ENCODE measurements at regions not wholly inside any gene's neighbourhood (a gene's known extent, or its start where the extent isn't known, plus 50 kb on each side); places are given as distances from the start of the nearest gene placed in this dataset.
A peak's percentile ranks its signal among the peaks of the same experiment; 100 is the strongest.

DNA sequence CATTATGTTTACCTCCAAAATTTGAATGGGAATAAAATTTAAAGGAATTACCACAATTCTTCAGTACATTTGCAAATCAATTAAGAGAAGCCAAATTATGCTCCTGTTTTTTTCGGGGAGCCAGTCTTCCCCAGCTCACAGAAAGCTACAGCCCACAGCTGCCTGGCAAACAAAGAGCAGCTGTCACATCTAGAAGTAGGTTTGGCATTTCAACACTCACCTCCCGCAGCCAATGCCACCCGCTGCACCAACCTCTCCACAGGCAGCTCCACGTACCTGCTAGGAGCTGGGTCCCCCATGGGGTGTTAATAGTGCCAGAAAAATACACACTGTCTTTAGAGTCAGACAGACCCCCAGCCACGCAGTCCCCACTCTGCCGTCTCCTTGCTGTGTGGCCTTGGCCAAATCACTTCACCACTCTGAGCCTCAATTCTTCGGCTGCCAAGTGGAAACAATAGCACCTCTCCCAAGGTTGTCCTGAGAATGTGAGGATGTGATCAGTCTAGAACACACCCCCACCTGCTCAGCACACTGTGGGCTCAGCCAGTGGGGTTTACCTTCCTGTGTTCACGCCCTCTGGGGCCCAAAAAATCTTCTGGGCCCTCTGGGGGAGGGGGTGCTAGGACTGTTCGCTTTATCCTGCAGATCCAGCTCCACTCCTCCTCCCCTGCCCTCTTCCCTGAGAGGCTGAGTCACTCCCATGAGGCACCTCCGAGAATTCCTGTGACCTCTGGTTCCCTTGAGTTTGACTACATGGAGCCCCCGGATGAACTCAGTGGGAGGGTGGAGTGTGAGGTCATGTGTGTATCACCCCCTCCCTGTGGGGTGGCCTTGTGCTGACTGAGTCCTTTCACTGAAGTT lies 204.3 kb upstream of the GRIK3 start:
- peak; percentile 17 for DNase-seq (ENCODE audit: low read depth, low spot score)

DNA sequence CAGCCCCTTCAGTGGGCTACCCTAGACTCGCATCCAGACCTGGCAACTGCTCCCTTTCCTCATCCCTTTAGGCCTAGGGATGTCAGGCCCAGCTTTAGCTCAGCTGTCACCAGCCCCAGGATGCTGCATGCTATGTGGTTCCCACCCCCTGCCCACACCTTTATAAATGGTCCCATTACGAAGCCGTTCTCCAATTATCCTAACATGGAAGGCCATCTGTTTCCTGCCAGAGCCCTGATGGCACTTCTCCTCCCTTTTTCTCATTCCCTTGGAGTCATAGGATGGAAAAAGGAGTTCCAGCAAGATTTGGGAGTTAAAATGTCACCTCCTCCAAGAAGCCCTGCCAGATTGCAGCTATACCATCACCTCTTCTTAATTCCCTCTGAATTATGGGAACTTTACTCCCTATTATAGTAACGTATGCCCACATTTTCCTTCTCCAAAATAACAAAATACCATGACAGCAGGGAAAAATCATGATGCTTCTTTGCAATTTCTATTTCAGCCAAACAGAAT lies 205.0 kb upstream of the GRIK3 start:
- DNase-seq (ENCODE audit: low read depth, low spot score) = peak; percentile 12

DNA sequence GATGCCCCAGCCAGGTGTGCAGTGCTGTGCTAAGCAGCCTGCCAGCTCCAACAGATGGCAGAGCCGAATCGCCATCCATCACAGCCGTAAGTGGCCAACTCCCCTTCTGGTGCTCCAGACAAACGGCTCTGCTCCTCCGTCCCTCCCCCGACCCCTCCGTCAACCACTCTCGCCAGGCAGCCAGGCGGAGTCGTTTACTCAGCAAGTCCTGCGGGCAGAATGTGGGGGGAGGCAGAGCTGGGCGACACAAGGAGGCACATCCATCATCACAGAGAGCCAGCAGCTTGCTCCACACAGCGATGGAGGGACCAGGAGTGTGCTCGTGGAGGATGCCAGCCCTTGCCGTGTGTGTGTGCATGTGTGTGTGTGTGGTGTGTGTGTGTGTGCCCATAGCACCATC lies 206.6 kb upstream of the GRIK3 start:
- peak; percentile 52 for DNase-seq (ENCODE audit: low read depth, low spot score)

DNA sequence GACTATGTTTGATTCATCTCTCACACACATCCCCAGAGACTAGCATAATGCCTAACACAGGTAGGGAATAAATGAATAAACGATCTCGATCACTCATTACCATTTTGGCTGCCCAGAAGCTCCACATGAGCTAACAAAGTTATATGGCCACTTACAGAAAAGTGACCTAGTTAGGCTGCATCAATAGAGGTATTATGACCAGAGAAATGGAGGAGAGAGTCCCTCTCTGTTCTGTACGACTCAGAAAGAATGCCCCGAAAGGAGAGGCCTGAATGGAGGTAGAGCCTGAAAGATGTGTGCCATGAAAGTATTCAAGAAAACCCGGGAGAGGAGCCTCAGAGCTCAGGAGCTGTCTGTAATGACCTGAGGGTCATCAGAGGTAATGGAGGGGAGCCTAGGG lies 208.2 kb upstream of the GRIK3 start:
- DNase-seq (ENCODE audit: low read depth, low spot score) = no peak

DNA sequence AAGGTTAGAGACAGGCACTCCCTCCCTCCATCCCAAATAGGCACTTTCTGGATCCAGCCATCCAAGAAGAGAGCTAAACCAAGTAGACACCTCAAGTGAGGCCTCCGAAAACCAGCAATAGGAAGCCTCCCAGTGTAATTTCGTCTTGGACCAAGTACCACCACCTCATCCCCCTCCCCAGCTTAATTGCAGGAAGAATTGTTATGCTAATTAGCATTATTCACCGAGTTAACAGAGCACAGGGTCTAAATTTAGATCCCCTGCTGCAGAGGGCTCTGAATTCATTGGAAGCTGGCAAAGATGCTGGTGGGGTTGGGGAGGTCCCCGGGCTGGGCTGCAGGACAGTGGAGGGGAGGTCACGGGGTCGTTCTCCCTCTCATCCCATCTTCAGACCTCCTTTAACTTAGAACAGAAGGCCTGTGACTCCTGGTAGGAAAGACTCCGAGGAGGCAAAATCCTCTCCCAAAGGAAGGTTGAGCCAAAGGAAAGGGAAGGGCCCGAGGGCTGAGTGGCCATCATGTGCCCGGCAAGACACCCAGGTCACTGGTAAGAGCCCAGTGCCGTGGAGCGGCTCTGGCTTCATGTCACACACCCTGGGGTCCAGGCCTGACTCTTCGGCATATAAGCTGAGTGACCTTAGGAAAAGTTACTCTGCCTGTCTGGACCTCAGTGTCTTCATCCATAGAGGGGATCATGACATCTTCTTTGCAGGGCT lies 209.2 kb upstream of the GRIK3 start:
- DNase-seq (ENCODE audit: low read depth, low spot score) = no peak

DNA sequence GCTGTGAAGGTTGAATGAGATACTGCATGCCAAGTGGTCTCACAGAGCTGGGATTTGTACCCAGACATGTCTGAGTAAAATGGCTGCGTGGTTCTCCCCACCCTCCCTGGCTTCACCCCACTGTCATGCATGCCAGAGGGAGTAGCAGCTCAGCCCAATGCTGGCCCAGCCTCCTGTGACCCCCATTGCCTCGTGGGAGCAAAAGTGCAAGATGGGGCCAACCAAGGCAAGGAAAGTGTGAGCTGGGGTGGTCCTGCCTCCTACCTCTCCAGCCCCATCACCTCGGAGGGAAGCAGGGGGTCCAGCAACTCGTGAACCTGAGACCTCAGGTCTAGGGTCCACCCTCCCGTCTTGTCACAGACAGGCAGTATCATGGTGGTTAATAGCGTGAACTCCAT lies 209.8 kb upstream of the GRIK3 start:
- no peak for DNase-seq (ENCODE audit: low read depth, low spot score)

DNA sequence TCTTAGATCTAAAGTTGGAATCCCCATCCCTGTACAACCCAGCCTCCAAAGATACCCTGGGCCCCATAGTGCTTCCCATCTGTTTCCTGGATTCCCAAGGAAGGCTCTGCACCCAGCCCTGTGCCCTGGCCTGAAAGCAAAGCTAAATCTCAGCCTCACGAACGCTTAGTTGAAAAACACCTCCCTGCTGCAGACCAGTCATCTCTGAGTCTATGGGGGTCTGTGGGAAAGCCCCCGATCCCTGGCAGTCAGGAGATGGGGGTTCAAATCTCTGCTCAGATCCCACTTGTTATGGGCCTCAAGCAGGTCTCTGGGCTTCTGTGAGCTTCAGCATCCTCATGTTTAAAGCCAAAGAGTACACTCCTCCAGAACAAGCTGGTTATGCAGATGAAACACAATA lies 210.5 kb upstream of the GRIK3 start:
- no peak for DNase-seq (ENCODE audit: low read depth, low spot score)

DNA sequence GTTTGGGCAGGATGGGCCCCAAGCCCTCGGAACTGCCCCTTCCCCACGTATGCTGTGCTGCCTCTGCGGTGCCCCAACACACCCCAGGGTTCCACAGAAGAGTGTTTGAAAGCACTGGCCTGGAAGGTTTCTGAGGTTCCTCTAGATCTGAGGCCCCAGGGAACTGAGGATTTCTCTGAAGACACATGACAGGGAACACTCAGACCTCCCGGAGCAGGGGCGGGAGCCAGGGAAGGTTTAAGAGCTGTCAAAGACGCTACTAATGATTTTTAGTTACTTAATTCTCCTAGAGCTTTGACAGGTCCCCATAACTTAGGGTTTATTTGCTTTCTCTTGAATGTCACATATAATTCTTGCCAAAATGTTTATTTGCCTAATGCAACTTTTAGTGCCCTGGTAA lies 212.3 kb upstream of the GRIK3 start:
- no peak for DNase-seq (ENCODE audit: low read depth, low spot score)

DNA sequence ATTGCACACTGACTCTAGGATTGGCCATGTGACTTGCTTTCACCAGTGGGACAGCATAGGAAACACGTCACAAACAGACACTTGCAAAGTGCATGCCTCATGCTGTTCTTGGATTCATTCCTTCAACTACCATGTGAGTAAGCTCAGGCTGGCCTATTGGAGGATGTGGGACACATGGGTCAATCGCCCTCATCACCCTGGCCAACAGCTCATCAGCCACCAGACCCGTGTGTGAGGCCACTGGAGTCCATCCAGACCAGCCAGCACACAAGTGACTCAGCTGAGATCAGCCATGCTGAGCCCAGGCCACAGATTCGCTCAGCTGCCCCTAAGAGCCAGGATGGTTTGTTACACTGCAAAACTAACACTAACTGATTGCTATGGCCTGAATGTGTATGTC lies 216.1 kb upstream of the GRIK3 start:
- DNase-seq (ENCODE audit: low read depth, low spot score) = no peak

DNA sequence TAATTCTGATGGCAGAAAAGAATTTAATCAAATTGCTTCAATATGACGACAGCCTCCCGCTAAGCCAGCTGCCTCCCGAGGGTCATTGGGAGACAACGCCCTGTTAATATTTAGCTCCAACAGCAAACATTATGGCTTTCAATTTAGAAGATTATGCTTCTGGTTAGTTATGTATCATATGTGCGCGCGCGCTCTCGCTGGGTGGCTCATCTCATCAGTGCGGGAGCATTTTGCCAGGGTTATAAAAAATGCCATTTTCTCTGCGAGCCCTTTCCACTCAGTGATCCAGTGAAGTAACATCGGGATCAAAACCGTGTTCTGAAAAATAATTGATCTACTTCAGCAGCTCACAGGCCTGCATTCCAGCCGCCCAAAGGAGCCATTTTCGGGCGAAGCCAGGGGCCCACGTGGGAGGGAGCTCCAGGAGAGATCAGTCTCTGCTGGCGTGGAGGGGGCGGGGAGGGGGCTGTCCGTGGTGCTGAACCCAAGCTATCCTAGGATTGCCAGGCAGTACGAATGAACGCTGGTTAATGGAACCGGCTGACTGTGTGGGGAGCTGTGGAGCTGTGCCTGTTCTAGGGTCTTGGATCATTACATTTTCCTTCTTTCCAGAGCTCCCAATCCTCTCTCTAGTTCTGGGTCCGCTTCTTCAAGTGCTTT lies 219.1 kb upstream of the ZC3H12A start:
- peak; percentile 86 for DNase-seq (ENCODE audit: low read depth, low spot score)

DNA sequence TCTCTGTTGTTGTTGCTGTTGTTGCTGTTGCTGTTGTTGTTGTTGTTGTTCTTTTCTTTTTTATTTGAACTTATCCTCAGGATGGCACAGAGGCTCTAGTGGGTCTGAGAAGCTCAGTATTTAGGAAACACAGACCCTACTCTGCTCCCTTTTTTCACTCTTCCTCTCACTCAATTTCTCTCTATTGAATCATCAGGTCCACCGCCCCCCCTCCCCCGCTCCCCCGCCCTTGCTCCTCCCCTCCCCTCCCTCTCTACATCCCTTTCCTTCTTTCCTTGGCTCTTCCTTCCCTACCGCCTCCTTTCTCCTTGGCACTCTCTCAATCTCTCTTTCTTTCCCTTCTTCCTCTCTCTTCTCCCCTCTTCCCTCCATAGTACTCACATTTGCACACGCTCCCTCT lies 218.5 kb upstream of the ZC3H12A start:
- no peak for DNase-seq (ENCODE audit: low read depth, low spot score)

DNA sequence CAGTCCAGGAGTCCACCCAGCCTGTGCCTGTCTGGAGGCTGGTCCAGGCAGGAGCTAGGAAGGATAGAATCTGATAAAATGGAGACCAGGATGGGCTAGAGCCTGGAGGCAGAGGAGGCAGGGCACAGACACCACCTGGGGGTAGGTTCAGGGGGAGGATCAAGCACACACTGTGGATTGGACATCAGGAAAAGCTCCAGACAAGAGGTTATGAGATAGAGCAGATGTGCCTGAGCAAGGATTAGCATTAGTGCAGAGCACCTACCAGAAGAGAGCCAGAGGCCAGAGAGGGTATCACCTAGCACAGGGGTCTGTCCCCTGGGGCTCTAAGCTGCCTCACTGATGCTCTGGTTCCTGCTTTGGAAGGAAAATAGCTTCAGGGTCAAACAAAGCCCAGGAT lies 216.7 kb upstream of the ZC3H12A start:
- no peak for DNase-seq (ENCODE audit: low read depth, low spot score)

DNA sequence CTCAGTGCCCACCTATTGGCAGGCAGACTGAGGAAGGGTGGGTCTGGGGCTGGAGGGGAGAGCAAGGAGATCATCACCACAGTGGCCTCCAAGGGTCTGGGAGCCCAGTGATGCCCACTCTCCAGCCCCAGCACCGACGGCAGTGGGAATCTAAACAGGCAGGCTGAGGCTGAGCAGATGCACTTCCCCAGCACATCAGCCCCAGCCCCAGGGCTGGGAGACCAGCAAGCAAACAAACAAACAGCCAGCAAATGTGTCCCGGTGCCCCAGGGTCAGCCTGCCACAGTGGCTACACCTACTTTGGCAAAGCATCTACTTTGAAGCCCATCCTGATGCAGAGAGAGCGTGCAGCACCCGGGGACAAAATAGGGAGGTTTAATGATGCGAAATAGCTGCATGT lies 216.3 kb upstream of the ZC3H12A start:
- DNase-seq (ENCODE audit: low read depth, low spot score) = peak; percentile 70

DNA sequence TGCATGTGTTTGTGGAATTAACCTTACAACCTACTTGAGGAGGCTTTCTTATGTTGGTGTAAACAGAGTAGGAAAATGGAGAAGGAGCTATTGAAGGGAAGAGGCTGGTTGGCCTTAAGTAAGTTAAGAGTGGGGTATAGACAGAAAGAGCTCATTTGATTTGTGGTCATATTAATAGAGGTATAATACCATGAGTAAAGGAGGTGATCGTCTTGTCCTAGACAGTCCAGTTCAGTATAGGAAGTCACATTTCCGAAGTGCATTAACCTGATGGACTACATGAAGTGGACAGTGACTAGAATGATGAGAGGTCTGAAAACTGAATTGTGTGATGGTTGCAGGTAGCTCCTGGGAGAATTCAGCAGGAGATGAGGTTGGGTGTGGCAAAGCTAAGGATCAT lies 215.4 kb upstream of the ZC3H12A start:
- no peak for DNase-seq (ENCODE audit: low read depth, low spot score)

DNA sequence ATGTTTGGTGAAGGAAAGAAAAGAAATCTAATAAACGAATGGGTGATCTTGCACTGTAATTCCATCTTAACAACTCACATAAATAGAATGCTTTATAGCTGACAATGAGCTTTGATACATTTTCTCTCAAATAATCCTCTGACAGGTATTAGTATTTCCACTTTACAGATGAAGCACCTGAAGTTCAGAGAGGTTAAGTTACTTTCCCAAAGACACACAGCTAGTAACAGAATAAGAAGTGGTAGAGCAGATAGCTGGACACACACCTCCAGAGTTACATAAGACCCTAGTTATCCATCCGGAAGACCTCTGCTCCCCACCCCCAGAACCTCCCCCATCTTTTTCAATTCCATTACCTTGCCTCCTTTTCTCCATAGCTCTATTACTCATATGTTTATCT lies 213.3 kb upstream of the ZC3H12A start:
- no peak for DNase-seq (ENCODE audit: low read depth, low spot score)

DNA sequence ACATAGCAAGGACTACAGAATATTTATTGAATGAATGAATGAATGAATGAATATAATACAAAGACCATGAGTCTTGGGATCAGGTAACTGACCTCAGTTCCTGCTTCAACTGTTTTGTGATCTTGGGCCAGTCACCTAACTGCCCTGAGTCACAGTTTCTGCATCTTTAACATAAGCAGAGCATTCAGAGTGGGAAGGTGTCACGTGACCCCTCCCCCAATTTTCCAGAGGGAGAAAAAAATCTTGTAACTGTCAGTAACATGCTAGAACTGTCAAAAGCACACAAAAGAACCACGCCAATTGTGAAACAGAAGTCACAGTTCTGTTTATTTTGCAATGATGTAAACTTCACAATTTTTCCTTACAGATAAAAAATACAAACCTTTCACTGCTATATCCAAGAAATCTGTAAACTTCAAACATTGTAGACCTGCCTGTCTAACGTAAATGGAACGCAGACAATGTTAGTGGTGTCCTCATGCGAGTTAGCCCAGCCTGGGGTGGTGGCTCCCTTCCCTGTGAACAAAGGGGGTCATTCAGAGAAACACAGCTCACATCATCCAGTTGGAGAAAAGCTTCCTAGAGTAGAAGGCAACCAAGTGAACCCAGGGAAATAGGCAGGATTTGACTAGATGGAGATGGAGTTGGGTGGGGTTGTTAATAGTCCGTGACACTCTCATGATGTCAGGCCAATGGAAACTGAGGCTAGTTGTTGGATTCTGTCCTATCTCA lies 211.8 kb upstream of the ZC3H12A start:
- no peak for DNase-seq (ENCODE audit: low read depth, low spot score)

DNA sequence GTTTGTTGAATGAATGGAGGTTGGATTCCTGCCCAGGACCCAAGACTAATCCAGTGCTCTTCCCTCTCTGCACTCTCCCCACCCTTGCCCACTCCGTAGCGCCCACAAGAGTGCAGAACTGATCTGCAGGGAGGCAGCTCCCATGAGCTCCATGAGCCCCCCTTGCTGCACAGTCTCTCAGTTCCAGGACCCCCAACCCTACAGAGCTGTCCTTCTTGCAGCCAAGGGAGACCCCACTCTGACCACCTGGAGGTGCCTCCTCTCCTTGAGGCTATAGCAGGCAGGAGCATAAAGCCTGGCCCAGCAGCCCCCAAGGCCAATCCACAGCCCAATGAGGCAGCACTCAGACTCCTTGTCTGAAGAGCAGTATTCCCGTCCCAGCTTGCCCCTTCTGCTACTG lies 209.2 kb upstream of the ZC3H12A start:
- no peak for DNase-seq (ENCODE audit: low read depth, low spot score)

DNA sequence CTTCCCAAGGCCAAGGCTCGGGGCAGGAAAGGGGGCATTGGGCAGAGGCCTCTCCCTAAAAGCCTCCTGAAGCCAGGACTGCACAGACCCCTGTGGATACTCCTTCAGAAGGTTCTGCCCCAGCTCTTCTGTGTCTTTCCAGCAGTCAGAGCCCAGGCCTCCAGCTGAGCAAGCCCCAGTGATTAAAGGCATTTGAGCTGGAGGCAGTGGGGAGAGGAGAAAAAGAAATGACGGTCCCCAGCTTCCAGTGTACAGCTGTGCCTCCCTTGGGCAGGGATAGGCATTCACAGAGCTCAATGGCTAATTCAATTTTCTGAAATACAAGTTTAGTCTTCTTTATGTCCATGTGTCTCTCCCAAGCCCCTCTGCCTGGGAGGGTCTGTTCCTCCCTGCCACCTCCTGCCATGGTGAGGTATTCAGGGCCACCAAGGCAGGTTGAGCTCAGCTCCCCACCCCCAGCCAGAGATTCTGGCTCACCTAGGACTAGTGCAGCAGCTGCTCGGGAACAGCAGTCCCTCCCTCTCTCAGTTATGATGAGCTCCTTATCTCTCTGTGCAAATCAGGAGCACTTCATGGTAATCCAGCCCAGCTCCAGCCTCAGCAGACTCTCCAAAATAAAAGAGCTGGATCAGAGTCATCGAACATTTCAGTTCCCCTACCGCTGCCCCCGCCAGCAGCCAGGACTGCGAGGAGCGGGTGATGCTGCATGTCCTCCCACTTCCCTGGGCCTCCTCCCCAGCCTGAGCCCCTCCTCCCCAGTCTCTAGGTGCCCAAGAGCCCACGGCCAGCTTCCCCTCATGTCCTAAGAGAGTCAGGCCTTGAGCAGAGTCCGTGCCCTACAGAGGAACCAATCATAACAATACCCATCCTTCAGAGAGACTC lies 208.4 kb upstream of the ZC3H12A start:
- no peak for DNase-seq (ENCODE audit: low read depth, low spot score)

DNA sequence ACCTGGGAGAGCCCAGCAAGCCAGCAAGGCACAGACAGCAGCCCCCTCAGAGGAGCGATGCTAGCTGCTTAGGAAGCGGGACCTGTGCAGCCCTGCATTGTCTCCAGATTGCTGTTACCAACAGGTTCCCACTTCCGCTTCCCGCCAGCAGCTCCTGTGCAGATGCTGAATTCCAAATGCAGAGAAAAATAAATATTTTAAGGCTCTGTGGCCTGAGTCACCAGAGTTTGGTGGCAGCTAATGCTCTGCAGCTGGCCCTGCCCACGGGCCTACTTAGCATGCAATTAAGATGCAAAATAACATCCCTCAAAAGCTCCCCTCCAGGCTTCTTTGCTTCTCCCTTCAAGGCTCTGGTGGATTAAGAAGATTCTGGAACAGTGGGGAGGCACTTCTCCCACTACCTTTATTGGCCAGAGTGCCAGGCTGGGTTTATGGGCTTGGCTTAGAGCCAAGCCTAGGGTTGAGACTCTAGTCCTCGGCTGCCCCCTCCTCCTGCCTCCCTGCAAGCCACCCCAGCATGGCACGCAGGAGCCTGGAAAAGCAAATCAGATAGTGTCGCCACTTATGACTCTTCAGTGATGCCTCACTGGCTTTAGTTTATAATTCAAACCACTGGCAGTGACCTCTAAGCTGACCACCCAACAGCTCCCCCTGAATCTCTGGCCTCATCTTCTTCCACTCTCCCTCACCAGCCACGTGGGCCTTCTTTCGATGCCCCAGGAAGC lies 207.1 kb upstream of the ZC3H12A start:
- DNase-seq (ENCODE audit: low read depth, low spot score) = peak; percentile 32

DNA sequence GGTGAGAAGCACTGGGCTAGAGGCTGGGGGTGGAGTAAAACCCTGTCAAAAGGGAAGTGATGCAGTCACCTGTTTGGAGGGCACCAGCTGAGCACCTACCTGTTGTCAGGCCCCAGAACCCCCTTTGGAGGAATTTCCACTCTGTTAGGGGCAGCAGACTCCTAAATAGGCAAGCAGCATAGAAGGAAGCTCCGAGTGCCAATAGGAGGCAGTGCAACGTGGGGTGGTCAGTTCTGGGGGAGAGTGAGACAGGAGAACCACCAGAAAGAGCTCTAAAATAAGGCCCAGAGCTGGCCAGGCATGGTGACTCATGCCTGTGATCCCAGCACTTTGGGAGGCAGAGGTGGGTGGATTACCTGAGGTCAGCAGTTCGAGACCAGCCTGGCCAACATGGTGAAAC lies 203.7 kb upstream of the ZC3H12A start:
- DNase-seq (ENCODE audit: low read depth, low spot score) = no peak
